CD4-positive, CD25-positive, alpha-beta regulatory T cell (primary cell): ENCODE measurements at regions not wholly inside any gene's neighbourhood (a gene's known extent, or its start where the extent isn't known, plus 50 kb on each side); places are given as distances from the start of the nearest gene placed in this dataset.

Experiments
- ATAC-seq, 2 donors: fragments of 150-1000 bp; cut with Tn5 transposase; one replicate each; pipeline ENCODE4 v1.10.0; 2021; ENCODE audit warnings: low read depth in 2 of 2, moderate number of reproducible peaks in 2 of 2, moderate library complexity in 1 of 2
- DNase-seq, 3 donors: peaks; one replicate each; pipeline versions ENCODE4 v3.0.0 to v3.0.0-alpha.2; 2012 to 2022; ENCODE audit warnings: mixed read lengths in 1 of 3
- H3K27ac ChIP-seq: one replicate; pipeline ENCODE4 v1.7.0; 2013; ENCODE audit warnings: mild to moderate bottlenecking, low read length; ENCODE audit not compliant: insufficient read depth, poor library complexity, severe bottlenecking
- H3K27me3 ChIP-seq: one replicate; pipeline ENCODE4 v1.7.0; 2013; ENCODE audit warnings: low read length; ENCODE audit not compliant: control insufficient read depth, insufficient read depth
- H3K36me3 ChIP-seq: one replicate; pipeline ENCODE4 v1.7.0; 2013; ENCODE audit warnings: mild to moderate bottlenecking, low read length, moderate library complexity; ENCODE audit not compliant: control insufficient read depth, insufficient read depth
- H3K4me1 ChIP-seq: 2 replicates; pipeline ENCODE4 v1.7.0; 2013; ENCODE audit warnings: mild to moderate bottlenecking, low read length; ENCODE audit not compliant: insufficient read depth, control insufficient read depth, poor library complexity, severe bottlenecking
- H3K4me3 ChIP-seq: one replicate; pipeline ENCODE4 v1.7.0; 2013; ENCODE audit warnings: low read depth, mild to moderate bottlenecking, low read length, moderate library complexity
- H3K9me3 ChIP-seq, 2 experiments: 1 replicate in 1 of 2; 2 replicates in 1 of 2; pipeline ENCODE4 v1.7.0; 2013; ENCODE audit warnings: low read length in 2 of 2, mild to moderate bottlenecking in 1 of 2, moderate library complexity in 1 of 2; ENCODE audit not compliant: control insufficient read depth in 2 of 2
- H3K27ac Mint-ChIP-seq, 3 donors: one replicate each; pipeline ENCODE4 v1.8.0; 2020 to 2022; ENCODE audit warnings: mild to moderate bottlenecking in 3 of 3, mixed read lengths in 3 of 3, moderate library complexity in 2 of 3
- H3K27me3 Mint-ChIP-seq: one replicate; pipeline ENCODE4 v1.8.0; 2022; ENCODE audit warnings: mild to moderate bottlenecking, mixed read lengths
- H3K36me3 Mint-ChIP-seq: one replicate; pipeline ENCODE4 v1.8.0; 2020; ENCODE audit warnings: mixed read lengths
- H3K4me1 Mint-ChIP-seq, 4 donors: one replicate each; pipeline ENCODE4 v1.8.0; 2020 to 2022; ENCODE audit warnings: mixed read lengths in 4 of 4, mild to moderate bottlenecking in 1 of 4
- H3K4me3 Mint-ChIP-seq, 4 donors: one replicate each; pipeline ENCODE4 v1.8.0; 2020 to 2022; ENCODE audit warnings: mild to moderate bottlenecking in 4 of 4, mixed read lengths in 4 of 4, moderate library complexity in 3 of 4
- H3K9me3 Mint-ChIP-seq, 7 donors: one replicate each; pipeline ENCODE4 v1.8.0; 2020 to 2022; ENCODE audit warnings: mixed read lengths in 7 of 7, mild to moderate bottlenecking in 3 of 7, moderate library complexity in 2 of 7

DNA sequence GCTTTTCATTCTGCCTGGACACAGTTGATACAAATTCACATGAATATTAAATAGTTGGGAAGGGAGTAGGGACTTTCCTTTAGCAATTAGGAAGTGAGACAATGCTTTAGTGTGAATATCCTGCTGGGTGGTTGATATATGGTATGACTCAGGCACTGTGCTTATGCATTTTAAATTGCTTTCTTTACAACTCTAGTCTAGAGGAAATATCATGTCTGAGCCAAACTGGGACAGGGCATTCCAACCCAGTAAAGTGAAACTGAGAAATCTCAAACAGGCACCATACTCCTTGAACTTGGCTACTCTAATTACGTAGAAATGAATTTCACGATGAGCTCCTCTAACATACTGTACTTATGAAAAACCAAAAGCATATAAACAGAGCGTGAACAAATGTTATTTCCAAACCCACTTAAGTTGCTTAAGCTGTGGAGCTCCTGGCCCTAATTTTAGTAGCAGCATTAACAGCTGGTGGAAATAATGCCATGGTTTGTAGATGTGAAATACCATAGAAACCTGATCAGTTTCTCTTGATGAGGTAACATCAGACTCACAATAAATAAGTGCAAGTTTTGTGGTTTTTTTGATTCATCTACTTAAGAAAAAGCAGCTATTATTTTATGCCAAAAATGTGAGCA, 242.9 kb upstream of the GK2 start:
- Histone ChIP-seq H3K4me1 (no peaks in the 10 kb centered on the region), H3K27me3 (no peaks in the 10 kb centered on the region), H3K27ac (no peak overlapping the region), H3K4me3 (no peak overlapping the region), H3K36me3 (no peaks in the 10 kb centered on the region), H3K9me3 (no peaks in the 10 kb centered on the region)
- H3K36me3 Mint-ChIP-seq, result no peaks in the 10 kb centered on the region
- DNase-seq (no peak), ATAC-seq (no peak)
- H3K27ac Mint-ChIP-seq, result no peak overlapping the region
- H3K4me1 Mint-ChIP-seq, result peaks cover 0 to 8% (median 2%) of the 10 kb centered on the region in 4 donors
- H3K9me3 Mint-ChIP-seq, result peaks cover 0 to 4% (median 1%) of the 10 kb centered on the region in 7 donors
- no peaks in the 10 kb centered on the region for H3K27me3 Mint-ChIP-seq
- no peak overlapping the region for H3K4me3 Mint-ChIP-seq

DNA sequence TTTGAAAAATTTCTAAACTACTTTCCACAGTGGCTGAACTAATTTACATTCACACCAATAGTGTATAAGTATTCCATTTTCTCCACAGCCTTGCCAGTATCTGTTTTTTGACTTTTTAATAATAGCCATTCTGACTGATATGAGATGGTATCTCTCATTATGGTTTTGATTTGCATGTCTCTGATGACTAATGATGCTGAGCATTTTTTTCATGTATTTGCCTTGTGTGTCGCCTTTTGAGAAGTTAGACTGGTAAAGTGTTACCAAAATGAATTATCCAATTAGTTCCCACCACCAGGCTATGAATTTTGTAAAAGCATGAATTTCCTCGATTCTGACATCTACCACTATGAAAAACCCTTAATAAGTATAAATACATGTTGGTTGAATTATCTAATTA, 242.2 kb upstream of the GK2 start:
- Mint-ChIP-seq H3K9me3 (peaks cover 0 to 4% (median 1%) of the 10 kb centered on the region in 7 donors), H3K27ac (no peak overlapping the region), H3K27me3 (no peaks in the 10 kb centered on the region), H3K36me3 (no peaks in the 10 kb centered on the region), H3K4me3 (no peak overlapping the region), H3K4me1 (peaks cover 0 to 8% (median 2%) of the 10 kb centered on the region in 4 donors)
- Histone ChIP-seq H3K36me3 (no peaks in the 10 kb centered on the region), H3K9me3 (no peaks in the 10 kb centered on the region), H3K27me3 (no peaks in the 10 kb centered on the region), H3K4me1 (no peaks in the 10 kb centered on the region), H3K4me3 (no peak overlapping the region), H3K27ac (no peak overlapping the region)
- ATAC-seq (no peak), DNase-seq (no peak)

DNA sequence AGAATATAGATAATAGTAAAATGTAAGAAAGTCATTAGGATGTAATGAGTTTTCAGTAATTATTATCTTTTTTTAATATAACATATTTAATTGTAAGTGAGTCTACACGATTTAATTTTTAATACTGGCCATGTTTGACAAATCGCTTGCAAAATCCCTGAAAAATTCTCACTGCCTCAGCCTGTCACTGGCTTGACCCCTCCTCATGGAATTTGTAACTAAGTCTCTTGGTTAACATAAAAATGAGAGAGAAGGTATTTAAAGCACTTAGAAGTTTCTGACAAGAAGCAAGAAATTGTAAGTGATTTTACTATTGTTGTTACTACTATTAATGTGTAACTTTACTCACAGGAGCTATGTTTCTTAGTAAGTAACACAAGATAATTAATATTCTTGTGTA, 237.9 kb upstream of the GK2 start:
- ATAC-seq, result no peak
- Histone ChIP-seq H3K9me3 (no peaks in the 10 kb centered on the region), H3K4me1 (no peaks in the 10 kb centered on the region), H3K27ac (no peak overlapping the region), H3K36me3 (no peaks in the 10 kb centered on the region), H3K4me3 (no peak overlapping the region), H3K27me3 (no peaks in the 10 kb centered on the region)
- H3K4me3 Mint-ChIP-seq, result no peak overlapping the region
- no peak for DNase-seq
- H3K36me3 Mint-ChIP-seq, result no peaks in the 10 kb centered on the region
- H3K27ac Mint-ChIP-seq, result no peak overlapping the region
- H3K4me1 Mint-ChIP-seq, result peaks cover 0 to 4% (median 2%) of the 10 kb centered on the region in 4 donors
- peaks cover 0 to 4% (median 0%) of the 10 kb centered on the region in 7 donors for H3K9me3 Mint-ChIP-seq
- H3K27me3 Mint-ChIP-seq, result no peaks in the 10 kb centered on the region

DNA sequence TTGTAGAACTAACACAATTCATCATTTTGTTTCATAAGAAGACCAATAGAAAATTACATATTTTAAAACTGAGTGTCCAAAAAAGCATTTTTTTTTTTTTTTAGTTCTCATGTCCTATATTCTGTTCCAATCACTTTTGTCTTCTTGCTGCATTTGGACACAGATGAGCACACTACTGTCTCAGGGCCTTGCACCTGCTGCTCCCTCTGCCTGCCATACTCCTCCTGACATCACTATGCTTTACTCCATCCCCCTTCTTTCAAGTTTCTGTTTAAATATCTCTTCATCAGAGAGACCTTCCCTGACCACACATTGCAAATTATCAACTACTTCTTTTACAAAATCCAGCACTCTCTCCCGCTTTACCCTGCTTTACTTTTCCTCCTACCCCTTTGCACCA, 230.7 kb upstream of the GK2 start:
- Mint-ChIP-seq H3K4me1 (no peaks in the 10 kb centered on the region), H3K4me3 (no peak overlapping the region)
- DNase-seq, result no peak

DNA sequence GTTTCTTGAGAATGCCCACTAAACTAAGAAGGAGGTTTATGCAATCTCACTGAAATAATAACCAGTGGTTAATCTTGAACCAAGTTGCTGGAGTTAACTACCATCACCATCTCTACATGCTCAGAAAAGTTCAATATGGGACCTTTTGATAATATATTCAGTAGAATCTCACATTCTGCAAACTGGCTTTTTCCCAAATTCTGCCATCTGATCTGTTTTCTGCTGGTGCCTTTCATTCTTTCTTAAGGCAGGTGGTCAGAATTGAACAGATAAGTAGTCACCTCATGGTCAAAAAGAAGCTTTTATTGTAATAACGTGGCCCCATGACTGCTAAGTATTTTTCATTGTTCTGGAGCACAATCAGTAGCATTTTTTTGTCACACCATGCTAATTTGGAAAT, 229.0 kb upstream of the GK2 start:
- no peak for DNase-seq
- Mint-ChIP-seq H3K27me3 (peaks cover 4% of the 10 kb centered on the region), H3K4me3 (no peak overlapping the region), H3K4me1 (no peaks in the 10 kb centered on the region), H3K36me3 (no peaks in the 10 kb centered on the region), H3K27ac (no peak overlapping the region), H3K9me3 (peaks cover 0 to 1% (median 0%) of the 10 kb centered on the region in 7 donors)
- H3K4me3 ChIP-seq, result no peak overlapping the region
- H3K4me1 ChIP-seq, result no peaks in the 10 kb centered on the region
- no peak for ATAC-seq
- H3K27me3 ChIP-seq, result peaks cover 2% of the 10 kb centered on the region
- no peaks in the 10 kb centered on the region for H3K9me3 ChIP-seq
- H3K36me3 ChIP-seq, result no peaks in the 10 kb centered on the region
- H3K27ac ChIP-seq, result no peak overlapping the region

More for the DNA sequence above, 230.7 kb upstream of the GK2 start:
- peaks cover 0 to 2% (median 0%) of the 10 kb centered on the region in 7 donors for H3K9me3 Mint-ChIP-seq
- no peak for ATAC-seq
- Histone ChIP-seq H3K27ac (no peak overlapping the region), H3K4me1 (no peaks in the 10 kb centered on the region), H3K36me3 (no peaks in the 10 kb centered on the region), H3K9me3 (no peaks in the 10 kb centered on the region), H3K27me3 (peaks cover 2% of the 10 kb centered on the region), H3K4me3 (no peak overlapping the region)
- peaks cover 4% of the 10 kb centered on the region for H3K27me3 Mint-ChIP-seq
- H3K27ac Mint-ChIP-seq, result no peak overlapping the region
- no peaks in the 10 kb centered on the region for H3K36me3 Mint-ChIP-seq

DNA sequence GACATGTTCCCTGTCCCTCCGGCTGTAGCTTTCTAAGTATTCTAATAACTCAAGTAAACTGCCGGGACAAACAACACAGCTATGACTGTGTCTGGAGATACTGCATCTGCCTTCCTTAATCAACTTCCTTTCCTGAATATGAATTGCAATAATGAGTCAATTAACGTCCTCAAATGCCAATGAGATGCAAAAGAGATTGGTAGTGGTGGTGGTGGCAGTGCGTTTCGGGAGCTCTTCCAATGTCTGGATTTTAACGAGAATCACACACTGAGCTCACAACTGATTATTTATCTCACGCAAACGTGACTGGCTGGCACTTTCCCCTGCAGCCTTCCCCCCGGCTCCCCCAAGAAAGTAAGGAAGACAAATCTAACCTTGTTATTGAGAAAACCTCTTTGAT, 226.1 kb upstream of the GK2 start:
- Mint-ChIP-seq H3K4me1 (peaks cover 0 to 4% (median 0%) of the 10 kb centered on the region in 4 donors), H3K4me3 (no peak overlapping the region), H3K9me3 (no peaks in the 10 kb centered on the region), H3K36me3 (no peaks in the 10 kb centered on the region), H3K27me3 (no peaks in the 10 kb centered on the region), H3K27ac (no peak overlapping the region)
- ATAC-seq (no peak), DNase-seq (no peak)
- H3K36me3 ChIP-seq, result no peaks in the 10 kb centered on the region
- H3K27me3 ChIP-seq, result no peaks in the 10 kb centered on the region
- H3K9me3 ChIP-seq, result no peaks in the 10 kb centered on the region
- no peak overlapping the region for H3K27ac ChIP-seq
- no peaks in the 10 kb centered on the region for H3K4me1 ChIP-seq
- H3K4me3 ChIP-seq, result no peak overlapping the region

DNA sequence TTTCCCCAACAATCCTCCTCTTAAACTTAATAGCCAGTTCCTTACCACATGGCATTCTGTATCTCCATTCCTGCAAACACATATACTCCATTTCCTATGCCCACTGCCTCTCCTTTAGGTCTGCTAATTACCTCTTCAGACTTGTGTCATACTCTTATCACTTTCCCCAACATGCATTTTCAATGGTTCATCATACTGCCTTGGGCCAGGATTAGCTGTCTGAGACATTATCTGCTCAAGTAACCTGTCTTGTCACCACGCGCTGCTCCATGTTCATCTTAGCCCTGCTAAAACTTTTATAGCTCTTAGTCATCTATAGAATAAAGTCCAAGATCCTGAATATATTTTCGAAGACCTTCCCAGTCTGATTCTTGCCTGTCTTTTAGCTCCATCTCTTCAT, 224.1 kb upstream of the GK2 start:
- H3K27ac ChIP-seq, result no peak overlapping the region
- H3K4me3 Mint-ChIP-seq, result no peak overlapping the region

DNA sequence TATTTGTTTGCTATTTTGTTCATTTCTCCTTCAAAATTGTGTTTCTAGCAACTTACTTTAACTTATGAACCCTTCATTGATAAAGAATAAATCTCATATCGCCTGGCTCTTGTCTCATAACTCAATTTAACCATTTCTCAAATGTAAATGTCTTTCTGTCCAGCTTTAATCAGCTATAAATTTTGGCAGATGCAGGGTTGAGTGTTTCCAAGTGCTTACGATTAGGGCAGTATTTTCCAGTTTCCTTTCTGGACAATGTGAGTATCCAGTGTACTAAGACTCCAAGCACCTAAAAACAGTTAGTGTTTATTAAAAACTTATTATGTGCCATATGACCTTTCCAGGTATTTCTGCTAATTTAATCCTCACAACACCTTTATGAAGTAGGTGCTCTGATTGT, 218.6 kb upstream of the GK2 start:
- H3K36me3 Mint-ChIP-seq, result no peaks in the 10 kb centered on the region
- H3K27me3 ChIP-seq, result no peaks in the 10 kb centered on the region
- no peaks in the 10 kb centered on the region for H3K9me3 ChIP-seq
- no peak overlapping the region for H3K4me3 ChIP-seq
- H3K27ac ChIP-seq, result no peak overlapping the region
- DNase-seq (no peak), ATAC-seq (no peak)
- H3K4me3 Mint-ChIP-seq, result no peak overlapping the region
- no peak overlapping the region for H3K27ac Mint-ChIP-seq
- peaks cover 0 to 10% (median 5%) of the 10 kb centered on the region in 4 donors for H3K4me1 Mint-ChIP-seq
- no peaks in the 10 kb centered on the region for H3K4me1 ChIP-seq
- no peaks in the 10 kb centered on the region for H3K36me3 ChIP-seq
- peaks cover 5% of the 10 kb centered on the region for H3K27me3 Mint-ChIP-seq
- no peaks in the 10 kb centered on the region for H3K9me3 Mint-ChIP-seq

More for the DNA sequence above, 224.1 kb upstream of the GK2 start:
- Mint-ChIP-seq H3K9me3 (no peaks in the 10 kb centered on the region), H3K27ac (no peak overlapping the region), H3K27me3 (no peaks in the 10 kb centered on the region), H3K4me1 (peaks cover 0 to 4% (median 0%) of the 10 kb centered on the region in 4 donors), H3K36me3 (no peaks in the 10 kb centered on the region)
- H3K4me1 ChIP-seq, result no peaks in the 10 kb centered on the region
- ATAC-seq, result no peak
- DNase-seq, result no peak
- no peaks in the 10 kb centered on the region for H3K9me3 ChIP-seq
- H3K27me3 ChIP-seq, result no peaks in the 10 kb centered on the region
- H3K4me3 ChIP-seq, result no peak overlapping the region
- H3K36me3 ChIP-seq, result no peaks in the 10 kb centered on the region
